Epithelial cell of proximal tubule (primary cell): ENCODE measurements at regions not wholly inside any gene's neighbourhood (a gene's known extent, or its start where the extent isn't known, plus 50 kb on each side); places are given as distances from the start of the nearest gene placed in this dataset.

Source experiments
- DNase-seq: peaks from one replicate; pipeline ENCODE4 v3.0.0-alpha.2; 2011; ENCODE audit warnings: low read depth
- H3K4me3 ChIP-seq: 2 replicates; pipeline ENCODE4 v1.5.1; 2011; ENCODE audit warnings: low read depth, mild to moderate bottlenecking, low read length
- TF ChIP-seq, protein P1 (sequence below): conservative IDR thresholded peaks from 2 replicates; pipeline ENCODE4 v1.5.1; 2012; ENCODE audit warnings: low read depth, mild to moderate bottlenecking, low read length

DNA sequence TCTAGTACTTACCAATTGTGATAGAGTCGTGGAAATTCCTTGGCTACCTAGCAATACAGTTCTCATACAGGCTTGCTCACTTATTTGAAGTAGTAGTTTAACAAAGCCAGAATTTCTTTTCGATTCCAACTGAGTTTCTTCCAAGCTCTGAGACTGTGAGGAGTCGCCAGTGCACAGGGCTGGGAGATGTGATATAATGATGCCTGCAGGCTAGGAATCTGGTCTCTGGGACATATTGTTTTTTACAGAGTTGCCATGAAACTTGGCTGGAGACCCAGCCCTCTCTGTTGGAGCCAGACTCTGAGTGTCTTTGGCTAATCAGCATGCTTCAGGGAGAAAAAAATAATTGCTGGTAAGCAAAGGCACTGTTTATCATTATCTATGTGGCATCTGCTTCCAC is 698.8 kb upstream of the GOT2 start:
- DNase-seq: no peak
- H3K4me3 ChIP-seq: no peak overlapping the region
- TF ChIP-seq, protein P1, sequence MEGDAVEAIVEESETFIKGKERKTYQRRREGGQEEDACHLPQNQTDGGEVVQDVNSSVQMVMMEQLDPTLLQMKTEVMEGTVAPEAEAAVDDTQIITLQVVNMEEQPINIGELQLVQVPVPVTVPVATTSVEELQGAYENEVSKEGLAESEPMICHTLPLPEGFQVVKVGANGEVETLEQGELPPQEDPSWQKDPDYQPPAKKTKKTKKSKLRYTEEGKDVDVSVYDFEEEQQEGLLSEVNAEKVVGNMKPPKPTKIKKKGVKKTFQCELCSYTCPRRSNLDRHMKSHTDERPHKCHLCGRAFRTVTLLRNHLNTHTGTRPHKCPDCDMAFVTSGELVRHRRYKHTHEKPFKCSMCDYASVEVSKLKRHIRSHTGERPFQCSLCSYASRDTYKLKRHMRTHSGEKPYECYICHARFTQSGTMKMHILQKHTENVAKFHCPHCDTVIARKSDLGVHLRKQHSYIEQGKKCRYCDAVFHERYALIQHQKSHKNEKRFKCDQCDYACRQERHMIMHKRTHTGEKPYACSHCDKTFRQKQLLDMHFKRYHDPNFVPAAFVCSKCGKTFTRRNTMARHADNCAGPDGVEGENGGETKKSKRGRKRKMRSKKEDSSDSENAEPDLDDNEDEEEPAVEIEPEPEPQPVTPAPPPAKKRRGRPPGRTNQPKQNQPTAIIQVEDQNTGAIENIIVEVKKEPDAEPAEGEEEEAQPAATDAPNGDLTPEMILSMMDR: no peak

GRCh38 chr16:59432276-59432675 is 698.2 kb upstream of the GOT2 start:
- DNase-seq: no peak
- TF ChIP-seq, protein P1: no peak
- no peak overlapping the region for H3K4me3 ChIP-seq

- H3K4me3 ChIP-seq: no peak overlapping the region
- no peak for DNase-seq
- TF ChIP-seq, protein P1: no peak
Measured at GRCh38 chr16:59424714-59425273, 690.7 kb upstream of the GOT2 start.

DNA sequence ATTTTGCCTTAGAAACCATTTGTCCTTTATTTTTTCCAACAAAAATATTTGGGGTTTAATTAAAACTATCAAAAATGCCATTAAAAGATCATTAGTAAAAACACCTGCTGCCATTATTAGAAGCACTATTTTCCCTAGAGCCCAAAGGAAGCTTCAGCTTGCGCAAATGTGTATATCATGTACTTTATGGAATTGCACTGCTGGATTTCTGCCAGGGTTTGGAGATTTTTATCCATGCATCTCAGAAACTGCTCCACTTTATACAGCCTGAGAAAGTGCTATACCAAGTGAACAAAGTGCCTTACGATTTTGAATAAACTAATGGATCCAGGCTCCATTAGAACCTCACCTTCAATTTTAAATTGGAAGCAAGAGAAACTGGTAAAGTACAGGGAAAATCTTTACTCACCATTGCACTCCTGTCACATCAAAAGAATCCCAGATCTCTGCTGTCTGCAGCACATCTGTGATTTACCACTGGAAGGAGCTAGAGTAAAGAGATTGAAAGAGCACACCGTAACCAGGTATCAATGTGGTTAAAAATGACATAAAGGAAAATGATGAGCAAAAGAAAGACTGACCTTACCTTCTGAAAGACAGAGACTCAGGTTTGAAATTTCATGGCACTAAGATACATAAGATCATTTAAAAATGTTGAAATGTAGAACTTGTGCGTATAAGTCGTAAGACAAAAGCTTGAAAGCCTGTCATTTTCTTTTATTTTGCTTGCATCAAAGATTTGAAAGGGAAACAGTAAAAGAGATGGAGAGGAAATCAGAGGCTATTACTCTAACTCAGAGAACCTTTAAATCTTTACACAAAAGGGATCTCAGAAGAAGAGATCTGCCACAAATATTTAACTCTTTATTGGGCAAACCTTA is 678.1 kb upstream of the GOT2 start:
- TF ChIP-seq, protein P1: no peak
- no peak overlapping the region for H3K4me3 ChIP-seq
- no peak for DNase-seq

DNA sequence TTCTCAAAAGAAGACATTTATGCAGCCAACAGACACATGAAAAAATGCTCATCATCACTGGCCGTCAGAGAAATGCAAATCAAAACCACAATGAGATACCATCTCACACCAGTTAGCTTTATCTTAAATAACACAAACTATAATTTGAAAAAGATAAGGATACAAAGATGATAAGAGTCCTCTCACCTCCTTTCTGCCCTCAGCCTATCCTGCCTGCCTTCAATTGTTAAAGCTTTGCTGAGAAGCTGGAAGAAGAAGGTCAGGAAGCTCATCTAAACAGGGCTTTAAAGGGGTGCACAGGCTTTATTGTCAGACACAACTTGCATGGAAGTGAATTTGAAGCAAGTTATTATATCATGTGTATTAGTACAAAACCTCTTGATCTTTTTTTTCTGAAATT is 676.3 kb upstream of the GOT2 start:
- H3K4me3 ChIP-seq: no peak overlapping the region
- DNase-seq: no peak
- TF ChIP-seq, protein P1: no peak

DNA sequence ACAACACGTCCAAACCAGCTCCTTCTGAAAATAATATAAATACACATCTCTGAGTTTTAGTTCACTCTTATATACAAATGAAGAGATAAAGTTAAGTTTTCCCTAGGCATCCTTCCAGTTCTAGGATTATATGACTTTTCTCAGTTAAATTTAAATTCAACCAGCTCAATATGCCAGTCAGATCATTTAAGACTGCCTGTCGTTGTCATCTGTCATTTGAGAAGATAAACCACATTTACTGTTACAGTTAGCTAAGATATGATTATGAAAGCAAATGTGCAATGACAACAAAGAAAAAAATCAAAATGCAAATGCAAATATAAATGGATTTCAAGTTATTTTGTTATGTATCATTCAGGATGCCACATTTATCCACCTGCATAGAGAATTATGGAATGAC is 671.7 kb upstream of the GOT2 start:
- TF ChIP-seq, protein P1: no peak
- no peak overlapping the region for H3K4me3 ChIP-seq
- no peak for DNase-seq
